HepG2 (cell line): ENCODE measurements at regions not wholly inside any gene's neighbourhood (a gene's known extent, or its start where the extent isn't known, plus 50 kb on each side); places are given as distances from the start of the nearest gene placed in this dataset.

Source experiments
- ATAC-seq: fragments of 200-7000 bp; cut with Tn5 transposase; 3 replicates; pipeline ENCODE4 v1.9.1; 2020; ENCODE audit warnings: mild to moderate bottlenecking, moderate library complexity
- BruUV-seq: library from RNA; stranded (reverse); fragments of 400-500 nt; replicated peaks from 2 replicates; lab custom pipeline; 2021; lab: Mats Ljungman, UMichigan
- CTCF ChIA-PET: fragments of 300-600 bp; formaldehyde crosslinking; extraction: SDS; loops from one replicate; lab custom pipeline; 2021; ENCODE audit warnings: low total read pairs, inconsistent platforms, low intra/inter-chr PET ratio; lab: Yijun Ruan, JAX
- POLR2A ChIA-PET: fragments of 350-600 bp; sonication (Branson Sonifier 250); formaldehyde crosslinking; loops from one replicate; lab custom pipeline; 2020; ENCODE audit warnings: antibody characterized with exemption, inconsistent platforms; lab: Yijun Ruan, JAX
- DNase-seq: peaks from one replicate; pipeline ENCODE4 v3.0.0-alpha.2; 2015; ENCODE audit warnings: low spot score
- FAIRE-seq: peaks from 3 replicates; lab custom pipeline; 2011; peaks lifted over from hg19 to GRCh38; lab: Jason Lieb, UNC
- H2AFZ ChIP-seq: one replicate; pipeline ENCODE4 v1.6.1; 2011; ENCODE audit warnings: low read length, inconsistent platforms
- H3K27ac ChIP-seq: fragments of 300-600 bp; 3 replicates; pipeline ENCODE4 v1.8.0; 2011; ENCODE audit warnings: mixed run types, mild to moderate bottlenecking, mixed read lengths, low read length, inconsistent platforms; ENCODE audit not compliant: insufficient read depth; ENCODE audit errors: extremely low read length
- H3K27me3 ChIP-seq, 2 experiments: fragments of 200-600 bp in 1 of 2; 2 replicates in 1 of 2; 3 replicates in 1 of 2; pipeline versions ENCODE4 v1.6.0 to v1.8.0; 2011; ENCODE audit warnings: low read length in 2 of 2, mild to moderate bottlenecking in 2 of 2, moderate library complexity in 2 of 2, inconsistent platforms in 1 of 2; ENCODE audit not compliant: insufficient read depth in 2 of 2, control insufficient read depth in 1 of 2
- H3K36me3 ChIP-seq, 2 experiments: fragments of 200-600 bp in 1 of 2; replicated peaks in 1 of 2; 2 replicates in 1 of 2; 3 replicates in 1 of 2; pipeline versions ENCODE4 v1.5.1 to v1.8.0; 2011; ENCODE audit warnings: low read length in 2 of 2, inconsistent platforms in 1 of 2; ENCODE audit not compliant: insufficient read depth in 2 of 2, control insufficient read depth in 1 of 2
- H3K4me1 ChIP-seq: 2 replicates; pipeline ENCODE4 v1.5.1; 2012; ENCODE audit warnings: low read length, inconsistent platforms; ENCODE audit not compliant: insufficient read depth
- H3K4me2 ChIP-seq: 2 replicates; pipeline ENCODE4 v1.6.0; 2011; ENCODE audit warnings: low read depth, low read length, inconsistent platforms
- H3K4me3 ChIP-seq, 3 experiments: fragments of 200-600 bp in 1 of 3; sonication (generic), shearing (Covaris generic) in 1 of 3; replicated peaks in 1 of 3; 2 replicates each; pipeline ENCODE4 v1.5.1; 2011 to 2016; ENCODE audit warnings: low read length in 3 of 3, inconsistent platforms in 2 of 3, low read depth in 2 of 3, mild to moderate bottlenecking in 2 of 3, control low read depth in 1 of 3, mixed read lengths in 1 of 3; ENCODE audit not compliant: insufficient read depth in 1 of 3
- H3K79me2 ChIP-seq: one replicate; pipeline ENCODE4 v1.6.1; 2011; ENCODE audit warnings: low read length, inconsistent platforms; ENCODE audit not compliant: insufficient read depth
- H3K9ac ChIP-seq: 2 replicates; pipeline ENCODE4 v1.6.0; 2011; ENCODE audit warnings: mild to moderate bottlenecking, low read depth, low read length, inconsistent platforms; ENCODE audit not compliant: insufficient read depth
- H3K9me3 ChIP-seq: 2 replicates; pipeline ENCODE4 v1.5.1; 2012; ENCODE audit warnings: mild to moderate bottlenecking, low read length
- H4K20me1 ChIP-seq: 2 replicates; pipeline ENCODE4 v1.6.0; 2011; ENCODE audit warnings: inconsistent platforms, mild to moderate bottlenecking, low read length, moderate library complexity; ENCODE audit not compliant: insufficient read depth
- ZNF142 ChIP-seq: sonication (generic); formaldehyde crosslinking; IDR thresholded peaks from 2 replicates; pipeline ENCODE4 v1.4.0; 2020; ENCODE audit warnings: missing genetic modification reagents
- ZNF512 ChIP-seq: sonication (generic); formaldehyde crosslinking; IDR thresholded peaks from 2 replicates; pipeline ENCODE4 v1.4.0; 2020; ENCODE audit warnings: mild to moderate bottlenecking, missing genetic modification reagents
- WGBS: methylation state at CpG from one replicate; pipeline ENCODE4 v1.1.6; 2017; ENCODE audit warnings: low lambda C conversion rate; 5-methylcytosine and 5-hydroxymethylcytosine counted together
- in situ Hi-C: cut with HindIII; loops from 2 replicates; pipeline ENCODE4 v1.10.0; 2017; ENCODE audit warnings: low pct_unique_long_range_greater_than_20kb; ENCODE audit not compliant: extremely low pct_ligation_motif_present
- intact Hi-C: fragments of 100-400 bp; cut with micrococcal nuclease; formaldehyde crosslinking; loops from one replicate; pipeline ENCODE4 v1.10.0; 2022; ENCODE audit not compliant: unreplicated experiment

GRCh38 chr10:78516756-78517155 is 483.1 kb downstream of the RPS24 start (continued):
- TF ChIP-seq ZNF142 (CRISPR knock-in tag): no peak

- no peaks in the 10 kb centered on the region for H3K36me3 ChIP-seq
- H3K27me3 ChIP-seq: no peaks in the 10 kb centered on the region
- no peak for TF ChIP-seq ZNF512 (CRISPR knock-in tag)
- TF ChIP-seq, all 625 proteins: peak for 0
- ATAC-seq (no peak), FAIRE-seq (no peak), DNase-seq (no peak)
- H3K79me2 ChIP-seq: no peaks in the 10 kb centered on the region
- H4K20me1 ChIP-seq: no peaks in the 10 kb centered on the region
- H2AFZ ChIP-seq: no peak overlapping the region
- CTCF ChIA-PET: no interaction called here
- no peak overlapping the region for H3K4me2 ChIP-seq
- H3K4me1 ChIP-seq: peaks cover 40% of the 10 kb centered on the region
- POLR2A ChIA-PET: no interaction called here
- BruUV-seq: no TSS peak
- H3K4me3 ChIP-seq: no peak overlapping the region
- H3K9ac ChIP-seq: no peak overlapping the region
- 86% methylated on average over 5 of the region's 5 CpGs for WGBS
- intact Hi-C loops: no loop called here
- H3K27ac ChIP-seq: no peak overlapping the region
- in situ Hi-C loops: no loop called here
- H3K9me3 ChIP-seq: no peaks in the 10 kb centered on the region
These were observed 484.6 kb downstream of the RPS24 start for GRCh38 chr10:78518224-78518623.
